ENCODE measurements at regions not wholly inside any gene's neighbourhood (a gene's known extent, or its start where the extent isn't known, plus 50 kb on each side); places are given as distances from the start of the nearest gene placed in this dataset.

DNA sequence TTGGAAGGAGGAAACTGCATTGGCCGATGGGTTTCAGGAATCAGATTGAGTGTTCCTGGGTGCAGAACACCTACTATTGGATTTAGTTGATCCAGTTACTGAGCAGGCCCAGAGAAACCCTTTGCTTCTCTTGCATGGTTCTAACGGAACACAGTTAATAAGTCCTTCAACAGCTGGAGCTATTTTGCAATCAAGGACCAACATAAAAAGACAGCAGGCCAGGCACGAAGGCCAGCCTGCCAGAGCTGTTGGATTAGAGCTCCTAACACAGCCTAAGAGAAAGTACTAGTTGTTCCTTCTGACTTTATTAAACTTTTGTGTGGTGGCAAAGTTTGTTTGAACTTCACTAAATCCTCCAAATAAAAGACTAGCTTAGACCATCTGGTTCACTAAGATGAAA is 148.0 kb upstream of the LMO4 start:
- Histone ChIP-seq H3K4me3 (no peak overlapping the region), H3K9me3 (ENCODE audit: low read depth) (no peaks in the 10 kb centered on the region), H3K4me1 (ENCODE audit: insufficient read depth) (no peaks in the 10 kb centered on the region), H3K36me3 (replicated peaks; ENCODE audit: insufficient read depth, low read depth) (no peaks in the 10 kb centered on the region), H3K4me2 (no peak overlapping the region), H3K27me3 (no peaks in the 10 kb centered on the region), H3K9me2 (replicated peaks; ENCODE audit: insufficient read depth) (no peaks in the 10 kb centered on the region), H4K20me1 (ENCODE audit: insufficient read depth, poor library complexity, severe bottlenecking) (no peaks in the 10 kb centered on the region), H2AFZ (no peak overlapping the region), H3K27ac (no peak overlapping the region), H3K79me2 (no peaks in the 10 kb centered on the region)
- no peak for DNase-seq (ENCODE audit: low spot score)
- TF ChIP-seq CTCF (IDR thresholded peaks at IDR 0.05; ENCODE audit: poor library complexity) (no peak), EZH2phosphoT487 (IDR thresholded peaks at IDR 0.05; ENCODE audit: low read depth, severe bottlenecking, unreplicated experiment) (no peak), EZH2 (IDR thresholded peaks at IDR 0.05; ENCODE audit: borderline replicate concordance) (no peak)
- WGBS (ENCODE audit: low lambda C conversion rate, missing lambda C conversion rate): 78% methylated on average over 3 of the region's 3 CpGs

DNA sequence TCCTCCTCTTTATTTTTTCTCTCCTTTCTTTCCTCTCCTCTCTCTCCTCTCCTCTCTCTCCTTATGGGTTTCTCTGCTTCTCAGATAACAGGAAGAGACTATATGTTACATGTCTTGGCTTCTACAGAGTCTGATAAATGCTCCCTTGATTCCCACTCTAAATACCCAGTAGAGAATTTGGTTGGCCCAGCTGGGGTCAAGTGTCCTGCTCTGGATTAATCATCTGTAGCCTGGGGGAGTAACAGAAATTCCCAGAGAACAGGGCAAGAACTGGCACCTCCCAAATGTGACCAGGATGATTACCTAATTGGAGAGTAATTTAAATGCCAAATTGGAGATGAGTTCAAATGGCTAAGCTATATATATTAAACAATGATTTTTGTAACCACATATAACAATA is 146.1 kb upstream of the LMO4 start:
- H3K9me2 ChIP-seq (replicated peaks; ENCODE audit: insufficient read depth): no peaks in the 10 kb centered on the region
- TF ChIP-seq CTCF (IDR thresholded peaks at IDR 0.05; ENCODE audit: poor library complexity) (no peak), EZH2 (IDR thresholded peaks at IDR 0.05; ENCODE audit: borderline replicate concordance) (no peak), EZH2phosphoT487 (IDR thresholded peaks at IDR 0.05; ENCODE audit: low read depth, severe bottlenecking, unreplicated experiment) (no peak)
- H3K27me3 ChIP-seq: no peaks in the 10 kb centered on the region
- no peak overlapping the region for H2AFZ ChIP-seq
- no peaks in the 10 kb centered on the region for H4K20me1 ChIP-seq (ENCODE audit: insufficient read depth, poor library complexity, severe bottlenecking)
- H3K27ac ChIP-seq: no peak overlapping the region
- no peak overlapping the region for H3K4me2 ChIP-seq
- H3K9me3 ChIP-seq (ENCODE audit: low read depth): no peaks in the 10 kb centered on the region
- H3K4me1 ChIP-seq (ENCODE audit: insufficient read depth): no peaks in the 10 kb centered on the region
- no peaks in the 10 kb centered on the region for H3K36me3 ChIP-seq (replicated peaks; ENCODE audit: insufficient read depth, low read depth)
- H3K4me3 ChIP-seq: no peak overlapping the region
- no peaks in the 10 kb centered on the region for H3K79me2 ChIP-seq
- no peak for DNase-seq (ENCODE audit: low spot score)

GRCh38 chr1:87185077-87185476 is 143.6 kb upstream of the LMO4 start:
- no peaks in the 10 kb centered on the region for H3K9me2 ChIP-seq (replicated peaks; ENCODE audit: insufficient read depth)
- H3K27ac ChIP-seq: no peak overlapping the region
- no peaks in the 10 kb centered on the region for H3K27me3 ChIP-seq
- WGBS (ENCODE audit: low lambda C conversion rate, missing lambda C conversion rate): 94% methylated on average over 4 of the region's 4 CpGs
- H3K4me3 ChIP-seq: no peak overlapping the region
- H3K4me1 ChIP-seq (ENCODE audit: insufficient read depth): no peaks in the 10 kb centered on the region
- no peak overlapping the region for H2AFZ ChIP-seq
- H3K36me3 ChIP-seq (replicated peaks; ENCODE audit: insufficient read depth, low read depth): no peaks in the 10 kb centered on the region
- H4K20me1 ChIP-seq (ENCODE audit: insufficient read depth, poor library complexity, severe bottlenecking): no peaks in the 10 kb centered on the region
- H3K4me2 ChIP-seq: no peak overlapping the region
- H3K9me3 ChIP-seq (ENCODE audit: low read depth): no peaks in the 10 kb centered on the region
- H3K79me2 ChIP-seq: no peaks in the 10 kb centered on the region
- no peak for DNase-seq (ENCODE audit: low spot score)
- no peak for TF ChIP-seq EZH2 (IDR thresholded peaks at IDR 0.05; ENCODE audit: borderline replicate concordance)
- TF ChIP-seq EZH2phosphoT487 (IDR thresholded peaks at IDR 0.05; ENCODE audit: low read depth, severe bottlenecking, unreplicated experiment): no peak
- TF ChIP-seq CTCF (IDR thresholded peaks at IDR 0.05; ENCODE audit: poor library complexity): no peak

- no peaks in the 10 kb centered on the region for H3K9me2 ChIP-seq (replicated peaks; ENCODE audit: insufficient read depth)
- no peaks in the 10 kb centered on the region for H3K79me2 ChIP-seq
- no peaks in the 10 kb centered on the region for H3K4me1 ChIP-seq (ENCODE audit: insufficient read depth)
- no peaks in the 10 kb centered on the region for H3K9me3 ChIP-seq (ENCODE audit: low read depth)
- no peak overlapping the region for H3K27ac ChIP-seq
- WGBS (ENCODE audit: low lambda C conversion rate, missing lambda C conversion rate): 86% methylated on average over 3 of the region's 3 CpGs
- no peak for DNase-seq (ENCODE audit: low spot score)
- no peak overlapping the region for H2AFZ ChIP-seq
- H3K36me3 ChIP-seq (replicated peaks; ENCODE audit: insufficient read depth, low read depth): no peaks in the 10 kb centered on the region
- no peak overlapping the region for H3K4me3 ChIP-seq
- TF ChIP-seq CTCF (IDR thresholded peaks at IDR 0.05; ENCODE audit: poor library complexity): no peak
- TF ChIP-seq EZH2 (IDR thresholded peaks at IDR 0.05; ENCODE audit: borderline replicate concordance): no peak
- no peak for TF ChIP-seq EZH2phosphoT487 (IDR thresholded peaks at IDR 0.05; ENCODE audit: low read depth, severe bottlenecking, unreplicated experiment)
- no peaks in the 10 kb centered on the region for H3K27me3 ChIP-seq
- H3K4me2 ChIP-seq: no peak overlapping the region
- no peaks in the 10 kb centered on the region for H4K20me1 ChIP-seq (ENCODE audit: insufficient read depth, poor library complexity, severe bottlenecking)
Observed at GRCh38 chr1:87186346-87186745, 142.3 kb upstream of the LMO4 start.

Measured in hepatocyte (in vitro differentiated cells).